ENCODE measurements at regions not wholly inside any gene's neighbourhood (a gene's known extent, or its start where the extent isn't known, plus 50 kb on each side); places are given as distances from the start of the nearest gene placed in this dataset.

DNA sequence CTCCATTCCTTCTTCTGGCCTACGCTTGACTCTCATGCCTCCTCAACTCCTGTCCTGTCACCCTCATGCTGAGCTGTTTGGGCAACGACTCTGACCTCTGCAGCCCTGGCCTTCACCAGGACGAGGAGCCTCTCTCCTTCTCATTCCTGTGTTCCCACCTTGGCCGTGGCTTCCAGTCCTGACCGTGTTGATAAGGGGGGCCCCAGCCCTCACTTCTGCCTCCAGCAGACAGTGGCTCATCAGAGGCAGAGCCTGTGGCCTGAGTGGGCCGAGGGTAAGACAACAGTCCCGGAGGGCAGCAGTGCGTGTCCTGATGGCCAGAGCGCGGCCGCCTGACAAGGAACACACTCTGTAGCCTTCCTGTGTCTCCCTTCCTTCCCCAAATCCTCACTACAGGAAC lies 61.7 kb upstream of the UBE3C start:
- POLR2A ChIA-PET = no interaction called here
- TF ChIP-seq, protein P1, sequence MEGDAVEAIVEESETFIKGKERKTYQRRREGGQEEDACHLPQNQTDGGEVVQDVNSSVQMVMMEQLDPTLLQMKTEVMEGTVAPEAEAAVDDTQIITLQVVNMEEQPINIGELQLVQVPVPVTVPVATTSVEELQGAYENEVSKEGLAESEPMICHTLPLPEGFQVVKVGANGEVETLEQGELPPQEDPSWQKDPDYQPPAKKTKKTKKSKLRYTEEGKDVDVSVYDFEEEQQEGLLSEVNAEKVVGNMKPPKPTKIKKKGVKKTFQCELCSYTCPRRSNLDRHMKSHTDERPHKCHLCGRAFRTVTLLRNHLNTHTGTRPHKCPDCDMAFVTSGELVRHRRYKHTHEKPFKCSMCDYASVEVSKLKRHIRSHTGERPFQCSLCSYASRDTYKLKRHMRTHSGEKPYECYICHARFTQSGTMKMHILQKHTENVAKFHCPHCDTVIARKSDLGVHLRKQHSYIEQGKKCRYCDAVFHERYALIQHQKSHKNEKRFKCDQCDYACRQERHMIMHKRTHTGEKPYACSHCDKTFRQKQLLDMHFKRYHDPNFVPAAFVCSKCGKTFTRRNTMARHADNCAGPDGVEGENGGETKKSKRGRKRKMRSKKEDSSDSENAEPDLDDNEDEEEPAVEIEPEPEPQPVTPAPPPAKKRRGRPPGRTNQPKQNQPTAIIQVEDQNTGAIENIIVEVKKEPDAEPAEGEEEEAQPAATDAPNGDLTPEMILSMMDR (conservative IDR thresholded peaks at IDR 0.05; ENCODE audit: low read length) = no peak
- no peak for TF ChIP-seq EZH2phosphoT487 (IDR thresholded peaks at IDR 0.05; ENCODE audit: borderline replicate concordance, low read depth, low read length)

DNA sequence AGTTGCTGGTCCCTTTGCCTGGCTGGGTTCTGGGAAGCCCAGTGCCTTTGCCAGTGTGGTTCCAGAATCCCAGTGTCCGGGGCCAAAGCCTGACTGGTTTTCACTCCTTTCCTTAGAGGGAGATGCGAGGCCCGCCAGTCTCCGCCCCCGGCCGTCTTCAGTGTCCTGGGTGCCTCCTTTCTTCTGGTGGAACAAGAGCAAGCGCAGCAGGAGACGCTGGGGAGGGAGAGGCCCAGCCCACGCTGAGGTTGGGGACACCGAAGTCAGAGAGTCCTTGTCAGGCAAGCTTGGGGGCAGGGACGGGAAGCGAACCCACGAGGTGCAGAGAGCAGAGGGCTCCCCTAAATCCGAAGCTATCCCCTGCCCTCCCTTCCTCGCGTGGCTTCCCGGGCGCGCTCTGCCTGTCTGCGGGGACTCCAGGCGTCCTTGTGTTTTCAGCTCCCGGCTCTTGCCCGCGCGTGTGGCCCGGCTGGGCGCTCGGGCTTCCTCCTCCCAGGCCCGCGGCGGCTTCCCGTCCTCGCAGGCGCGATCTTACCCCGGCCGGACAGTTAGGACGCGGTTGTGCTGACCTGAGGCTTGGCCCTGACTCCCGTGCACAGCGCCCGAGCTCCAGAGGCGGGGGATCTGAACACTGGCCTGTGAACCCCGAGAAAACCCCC lies 60.6 kb upstream of the UBE3C start:
- no peak overlapping the region for H3K4me3 ChIP-seq (ENCODE audit: low read depth, low read length, poor library complexity, severe bottlenecking)
- ChIA-PET CTCF (ENCODE audit: unreplicated experiment) (no interaction called here), POLR2A (no interaction called here)
- no peaks in the 10 kb centered on the region for H3K9me3 ChIP-seq (ENCODE audit: low read length)
- no peak overlapping the region for H3K27ac ChIP-seq (ENCODE audit: low read depth, low read length, poor library complexity, severe bottlenecking)
- H4K20me1 ChIP-seq (ENCODE audit: insufficient read depth, low read length) = no peaks in the 10 kb centered on the region
- no peaks in the 10 kb centered on the region for H3K9me2 ChIP-seq (ENCODE audit: insufficient read depth, low read length)
- no peak overlapping the region for H2AFZ ChIP-seq (ENCODE audit: low read length)
- DNase-seq (ENCODE audit: low spot score) = no peak
- no TSS peak for BruUV-seq (replicated peaks)
- no peaks in the 10 kb centered on the region for H3K79me2 ChIP-seq (ENCODE audit: insufficient read depth, low read depth, low read length)
- no peak for TF ChIP-seq EZH2phosphoT487 (IDR thresholded peaks at IDR 0.05; ENCODE audit: borderline replicate concordance, low read depth, low read length)
- TF ChIP-seq, protein P1 (conservative IDR thresholded peaks at IDR 0.05; ENCODE audit: low read length) = no peak
- H3K4me1 ChIP-seq (ENCODE audit: insufficient read depth, low read length, poor library complexity, severe bottlenecking) = no peaks in the 10 kb centered on the region
- no peak overlapping the region for H3K4me2 ChIP-seq (ENCODE audit: low read length)
- no peaks in the 10 kb centered on the region for H3K36me3 ChIP-seq (ENCODE audit: insufficient read depth, low read length)
- intact Hi-C loops (cut with micrococcal nuclease; ENCODE audit: unreplicated experiment) = no loop called here

More for the DNA sequence above, 61.7 kb upstream of the UBE3C start:
- Histone ChIP-seq H3K79me2 (ENCODE audit: insufficient read depth, low read depth, low read length) (no peaks in the 10 kb centered on the region), H2AFZ (ENCODE audit: low read length) (no peak overlapping the region), H3K4me3 (ENCODE audit: low read depth, low read length, poor library complexity, severe bottlenecking) (no peak overlapping the region), H4K20me1 (ENCODE audit: insufficient read depth, low read length) (no peaks in the 10 kb centered on the region), H3K9me3 (ENCODE audit: low read length) (no peaks in the 10 kb centered on the region), H3K4me1 (ENCODE audit: insufficient read depth, low read length, poor library complexity, severe bottlenecking) (no peaks in the 10 kb centered on the region), H3K9me2 (ENCODE audit: insufficient read depth, low read length) (no peaks in the 10 kb centered on the region), H3K4me2 (ENCODE audit: low read length) (no peak overlapping the region), H3K36me3 (ENCODE audit: insufficient read depth, low read length) (no peaks in the 10 kb centered on the region), H3K27ac (ENCODE audit: low read depth, low read length, poor library complexity, severe bottlenecking) (no peak overlapping the region)
- intact Hi-C loops (cut with micrococcal nuclease; ENCODE audit: unreplicated experiment) = no loop called here
- DNase-seq (ENCODE audit: low spot score) = no peak
- no TSS peak for BruUV-seq (replicated peaks)
- CTCF ChIA-PET (ENCODE audit: unreplicated experiment) = no interaction called here

DNA sequence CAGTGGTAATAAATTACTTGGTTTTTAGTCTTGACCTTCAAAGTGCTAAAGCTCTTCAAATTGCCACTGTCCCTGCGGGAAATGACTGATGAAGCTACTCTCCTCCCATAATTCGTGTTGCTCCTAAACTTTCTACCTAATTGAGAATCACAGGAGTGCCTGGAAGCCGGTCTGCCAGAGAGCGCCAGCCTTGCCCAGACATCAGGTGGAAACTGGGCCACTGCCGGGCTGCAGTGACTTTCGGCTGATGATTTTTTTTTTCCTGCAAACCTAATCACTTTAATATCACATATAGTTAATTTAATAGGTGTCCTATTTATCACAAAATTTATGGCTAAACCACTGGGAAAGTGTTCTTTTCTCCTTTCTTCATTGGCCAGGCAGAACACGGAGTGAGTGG lies 59.6 kb upstream of the UBE3C start:
- H3K36me3 ChIP-seq (ENCODE audit: insufficient read depth, low read length) = no peaks in the 10 kb centered on the region
- ChIA-PET CTCF (ENCODE audit: unreplicated experiment) (no interaction called here), POLR2A (interaction anchor here (0.7 kb wide), 1 partner anchor 33 kb away, joined by 3 read pairs; no protein-coding TSS in a partner anchor)
- H3K27ac ChIP-seq (ENCODE audit: low read depth, low read length, poor library complexity, severe bottlenecking) = no peak overlapping the region
- no peak overlapping the region for H3K4me3 ChIP-seq (ENCODE audit: low read depth, low read length, poor library complexity, severe bottlenecking)
- DNase-seq (ENCODE audit: low spot score) = no peak
- TF ChIP-seq, protein P1 (conservative IDR thresholded peaks at IDR 0.05; ENCODE audit: low read length) = no peak
- no peak for TF ChIP-seq EZH2phosphoT487 (IDR thresholded peaks at IDR 0.05; ENCODE audit: borderline replicate concordance, low read depth, low read length)
- intact Hi-C loops (cut with micrococcal nuclease; ENCODE audit: unreplicated experiment) = no loop called here
- H3K4me1 ChIP-seq (ENCODE audit: insufficient read depth, low read length, poor library complexity, severe bottlenecking) = no peaks in the 10 kb centered on the region
- no peaks in the 10 kb centered on the region for H3K79me2 ChIP-seq (ENCODE audit: insufficient read depth, low read depth, low read length)
- no TSS peak for BruUV-seq (replicated peaks)
- H4K20me1 ChIP-seq (ENCODE audit: insufficient read depth, low read length) = no peaks in the 10 kb centered on the region
- H3K9me3 ChIP-seq (ENCODE audit: low read length) = no peaks in the 10 kb centered on the region
- no peaks in the 10 kb centered on the region for H3K9me2 ChIP-seq (ENCODE audit: insufficient read depth, low read length)
- H2AFZ ChIP-seq (ENCODE audit: low read length) = no peak overlapping the region
- no peak overlapping the region for H3K4me2 ChIP-seq (ENCODE audit: low read length)
